Sigmoid colon (tissue), 4 donors: ENCODE measurements at regions not wholly inside any gene's neighbourhood (a gene's known extent, or its start where the extent isn't known, plus 50 kb on each side); places are given as distances from the start of the nearest gene placed in this dataset.

Experiments used
- CTCF ChIP-seq, 4 experiments: fragments of 450-650 bp in 3 of 4; fragments of 200-600 bp in 1 of 4; IDR thresholded peaks; one replicate each; pipeline ENCODE4 v1.5.1; 2016 to 2019; ENCODE audit warnings: antibody characterized with exemption in 4 of 4, mild to moderate bottlenecking in 3 of 4, moderate library complexity in 2 of 4
- EP300 ChIP-seq, 4 donors: sonication (generic); formaldehyde crosslinking; IDR thresholded peaks; one replicate each; pipeline ENCODE4 v1.6.1; 2017; ENCODE audit warnings: antibody characterized with exemption in 4 of 4
- POLR2A ChIP-seq, 2 donors: fragments of 450-650 bp; IDR thresholded peaks; one replicate each; pipeline ENCODE4 v1.6.1; 2016; ENCODE audit warnings: antibody characterized with exemption in 2 of 2, mild to moderate bottlenecking in 2 of 2, moderate library complexity in 2 of 2
- POLR2AphosphoS5 ChIP-seq, 4 donors: sonication (generic); formaldehyde crosslinking; IDR thresholded peaks; one replicate each; pipeline ENCODE4 v1.6.1; 2017; ENCODE audit warnings: antibody characterized with exemption in 4 of 4

- no peak for TF ChIP-seq CTCF (IDR thresholded peaks at IDR 0.05)
- no peak for TF ChIP-seq POLR2AphosphoS5 (IDR thresholded peaks at IDR 0.05)
- TF ChIP-seq POLR2A (IDR thresholded peaks at IDR 0.05): no peak
- TF ChIP-seq EP300 (IDR thresholded peaks at IDR 0.05): no peak
Observed at GRCh38 chr2:88854528-88854927, 163.1 kb downstream of the RPIA start.
